ENCODE measurements at regions not wholly inside any gene's neighbourhood (a gene's known extent, or its start where the extent isn't known, plus 50 kb on each side); places are given as distances from the start of the nearest gene placed in this dataset.

GRCh38 chr7:9718071-9718661 is 1255.5 kb upstream of the PHF14 start:
- Histone ChIP-seq H3K27ac (ENCODE audit: low read length) (no peak overlapping the region), H3K27me3 (ENCODE audit: insufficient read depth, low read depth, low read length) (no peaks in the 10 kb centered on the region), H3K79me2 (replicated peaks; ENCODE audit: insufficient read depth, low read length) (no peaks in the 10 kb centered on the region), H3K4me3 (ENCODE audit: low read length) (no peak overlapping the region), H3K9me2 (ENCODE audit: insufficient read depth, low read length) (no peaks in the 10 kb centered on the region), H3K9ac (ENCODE audit: low read length) (no peak overlapping the region), H3F3A (ENCODE audit: insufficient read depth, low read length, poor library complexity, severe bottlenecking) (no peaks in the 10 kb centered on the region), H4K20me1 (ENCODE audit: insufficient read depth) (no peaks in the 10 kb centered on the region), H3K4me2 (ENCODE audit: low read length) (no peak overlapping the region), H3K36me3 (ENCODE audit: insufficient read depth, low read length) (no peaks in the 10 kb centered on the region), H3K9me3 (ENCODE audit: low read length) (no peaks in the 10 kb centered on the region), H2AFZ (ENCODE audit: low read depth, low read length) (no peak overlapping the region)
- no peak for TF ChIP-seq SMC3 (conservative IDR thresholded peaks at IDR 0.05; ENCODE audit: poor library complexity)
- TF ChIP-seq EZH2 (IDR thresholded peaks at IDR 0.05; ENCODE audit: borderline replicate concordance, insufficient read depth, low read length, poor library complexity, severe bottlenecking), result no peak
- TF ChIP-seq MXI1 (conservative IDR thresholded peaks at IDR 0.05; ENCODE audit: poor library complexity, severe bottlenecking), result no peak
- no peak for TF ChIP-seq TAF1 (IDR thresholded peaks at IDR 0.05; ENCODE audit: low read depth)
- TF ChIP-seq EP300 (conservative IDR thresholded peaks at IDR 0.05; ENCODE audit: poor library complexity, severe bottlenecking), result no peak
- TF ChIP-seq POLR2AphosphoS5 (IDR thresholded peaks at IDR 0.05), result no peak
- TF ChIP-seq REST (IDR thresholded peaks at IDR 0.05; ENCODE audit: borderline replicate concordance), result no peak
- no peak for TF ChIP-seq CTCF (IDR thresholded peaks at IDR 0.05; ENCODE audit: poor library complexity, severe bottlenecking)
- no peak for TF ChIP-seq RAD21 (conservative IDR thresholded peaks at IDR 0.05)

- no peaks in the 10 kb centered on the region for H3K9me2 ChIP-seq (ENCODE audit: insufficient read depth, low read length)
- H3K27ac ChIP-seq (ENCODE audit: low read length), result no peak overlapping the region
- H3K79me2 ChIP-seq (replicated peaks; ENCODE audit: insufficient read depth, low read length), result no peaks in the 10 kb centered on the region
- no peak overlapping the region for H3K9ac ChIP-seq (ENCODE audit: low read length)
- TF ChIP-seq EZH2 (IDR thresholded peaks at IDR 0.05; ENCODE audit: borderline replicate concordance, insufficient read depth, low read length, poor library complexity, severe bottlenecking) (no peak), CTCF (IDR thresholded peaks at IDR 0.05; ENCODE audit: poor library complexity, severe bottlenecking) (no peak), MXI1 (conservative IDR thresholded peaks at IDR 0.05; ENCODE audit: poor library complexity, severe bottlenecking) (no peak), REST (IDR thresholded peaks at IDR 0.05; ENCODE audit: borderline replicate concordance) (no peak), SMC3 (conservative IDR thresholded peaks at IDR 0.05; ENCODE audit: poor library complexity) (no peak), POLR2AphosphoS5 (IDR thresholded peaks at IDR 0.05) (no peak), TAF1 (IDR thresholded peaks at IDR 0.05; ENCODE audit: low read depth) (no peak), EP300 (conservative IDR thresholded peaks at IDR 0.05; ENCODE audit: poor library complexity, severe bottlenecking) (no peak), RAD21 (conservative IDR thresholded peaks at IDR 0.05) (no peak)
- no peak overlapping the region for H3K4me3 ChIP-seq (ENCODE audit: low read length)
- H3K27me3 ChIP-seq (ENCODE audit: insufficient read depth, low read depth, low read length), result no peaks in the 10 kb centered on the region
- H4K20me1 ChIP-seq (ENCODE audit: insufficient read depth), result no peaks in the 10 kb centered on the region
- no peak overlapping the region for H3K4me2 ChIP-seq (ENCODE audit: low read length)
- H3F3A ChIP-seq (ENCODE audit: insufficient read depth, low read length, poor library complexity, severe bottlenecking), result no peaks in the 10 kb centered on the region
- H3K36me3 ChIP-seq (ENCODE audit: insufficient read depth, low read length), result no peaks in the 10 kb centered on the region
- H3K9me3 ChIP-seq (ENCODE audit: low read length), result no peaks in the 10 kb centered on the region
- H2AFZ ChIP-seq (ENCODE audit: low read depth, low read length), result no peak overlapping the region
These were observed 1254.4 kb upstream of the PHF14 start for GRCh38 chr7:9719303-9719702.

All from neural cell (in vitro differentiated cells).